Choroid plexus epithelial cell (primary cell): ENCODE measurements at regions not wholly inside any gene's neighbourhood (a gene's known extent, or its start where the extent isn't known, plus 50 kb on each side); places are given as distances from the start of the nearest gene placed in this dataset.

Experiments
- DNase-seq: peaks from one replicate; pipeline ENCODE4 v3.0.0-alpha.2; 2010; ENCODE audit warnings: low read depth
- H3K4me3 ChIP-seq: 2 replicates; pipeline ENCODE4 v1.5.1; 2011; ENCODE audit warnings: low read depth, mild to moderate bottlenecking, control low read depth, low read length, moderate library complexity
- TF ChIP-seq, protein P1 (sequence below): conservative IDR thresholded peaks from 2 replicates; pipeline ENCODE4 v1.5.1; 2011; ENCODE audit warnings: low read depth, mild to moderate bottlenecking, control low read depth, inconsistent platforms, low read length, moderate library complexity

DNA sequence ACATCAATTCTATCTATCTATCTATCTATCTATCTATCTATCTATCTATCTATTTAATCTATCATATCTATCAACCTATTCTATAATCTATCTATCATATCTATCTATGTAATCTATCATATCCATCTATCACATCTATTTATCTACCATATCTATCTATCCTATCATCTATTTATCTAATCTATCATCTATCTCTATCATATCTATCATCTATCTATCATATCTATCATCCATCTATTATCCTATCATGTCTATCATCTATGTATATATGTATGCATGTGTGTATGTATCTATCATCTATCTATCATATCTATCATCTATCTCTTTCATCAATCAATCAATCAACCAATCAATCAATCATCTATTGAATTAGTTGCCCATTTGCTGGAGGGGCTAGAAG is 159.3 kb upstream of the GALNT17 start:
- no peak for DNase-seq
- H3K4me3 ChIP-seq = no peak overlapping the region
- TF ChIP-seq, protein P1, sequence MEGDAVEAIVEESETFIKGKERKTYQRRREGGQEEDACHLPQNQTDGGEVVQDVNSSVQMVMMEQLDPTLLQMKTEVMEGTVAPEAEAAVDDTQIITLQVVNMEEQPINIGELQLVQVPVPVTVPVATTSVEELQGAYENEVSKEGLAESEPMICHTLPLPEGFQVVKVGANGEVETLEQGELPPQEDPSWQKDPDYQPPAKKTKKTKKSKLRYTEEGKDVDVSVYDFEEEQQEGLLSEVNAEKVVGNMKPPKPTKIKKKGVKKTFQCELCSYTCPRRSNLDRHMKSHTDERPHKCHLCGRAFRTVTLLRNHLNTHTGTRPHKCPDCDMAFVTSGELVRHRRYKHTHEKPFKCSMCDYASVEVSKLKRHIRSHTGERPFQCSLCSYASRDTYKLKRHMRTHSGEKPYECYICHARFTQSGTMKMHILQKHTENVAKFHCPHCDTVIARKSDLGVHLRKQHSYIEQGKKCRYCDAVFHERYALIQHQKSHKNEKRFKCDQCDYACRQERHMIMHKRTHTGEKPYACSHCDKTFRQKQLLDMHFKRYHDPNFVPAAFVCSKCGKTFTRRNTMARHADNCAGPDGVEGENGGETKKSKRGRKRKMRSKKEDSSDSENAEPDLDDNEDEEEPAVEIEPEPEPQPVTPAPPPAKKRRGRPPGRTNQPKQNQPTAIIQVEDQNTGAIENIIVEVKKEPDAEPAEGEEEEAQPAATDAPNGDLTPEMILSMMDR = no peak

GRCh38 chr7:70975754-70976153 is 156.2 kb upstream of the GALNT17 start:
- TF ChIP-seq, protein P1 = no peak

GRCh38 chr7:70986297-70986696 is 145.6 kb upstream of the GALNT17 start:
- TF ChIP-seq, protein P1 = no peak
- H3K4me3 ChIP-seq = no peak overlapping the region
- DNase-seq = no peak

More at GRCh38 chr7:70975754-70976153, 156.2 kb upstream of the GALNT17 start:
- no peak overlapping the region for H3K4me3 ChIP-seq
- no peak for DNase-seq

GRCh38 chr7:70994176-70994575 is 137.8 kb upstream of the GALNT17 start:
- DNase-seq = no peak
- H3K4me3 ChIP-seq = no peak overlapping the region
- TF ChIP-seq, protein P1 = no peak

GRCh38 chr7:70997261-70997660 is 134.7 kb upstream of the GALNT17 start:
- DNase-seq = no peak
- no peak overlapping the region for H3K4me3 ChIP-seq
- TF ChIP-seq, protein P1 = no peak

- TF ChIP-seq, protein P1 = no peak
- DNase-seq = no peak
- no peak overlapping the region for H3K4me3 ChIP-seq
These were observed 126.8 kb upstream of the GALNT17 start for GRCh38 chr7:71005109-71005508.

DNA sequence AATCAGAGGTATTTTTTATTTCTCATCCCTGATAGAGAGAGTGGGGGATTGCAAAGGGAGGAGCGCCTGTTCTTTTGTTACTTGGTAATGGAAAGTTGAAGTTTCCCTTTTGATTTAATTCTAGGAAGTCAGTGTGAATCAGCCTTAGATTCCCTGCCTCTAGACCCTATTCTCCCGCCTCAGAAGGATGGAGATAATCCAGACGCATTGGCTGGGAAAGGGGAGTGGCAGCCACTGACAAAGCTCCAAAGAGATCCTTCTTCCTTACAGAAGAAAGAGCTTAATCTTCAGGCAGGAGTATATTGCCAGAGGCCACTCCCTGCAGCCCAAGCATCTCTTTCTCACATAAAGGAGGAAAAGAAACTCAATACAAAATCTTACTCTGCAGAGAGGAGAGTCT is 122.3 kb upstream of the GALNT17 start:
- TF ChIP-seq, protein P1 = no peak
- no peak for DNase-seq

More for the DNA sequence above, 122.3 kb upstream of the GALNT17 start:
- H3K4me3 ChIP-seq = no peak overlapping the region
